ENCODE measurements at regions not wholly inside any gene's neighbourhood (a gene's known extent, or its start where the extent isn't known, plus 50 kb on each side); places are given as distances from the start of the nearest gene placed in this dataset.

DNA sequence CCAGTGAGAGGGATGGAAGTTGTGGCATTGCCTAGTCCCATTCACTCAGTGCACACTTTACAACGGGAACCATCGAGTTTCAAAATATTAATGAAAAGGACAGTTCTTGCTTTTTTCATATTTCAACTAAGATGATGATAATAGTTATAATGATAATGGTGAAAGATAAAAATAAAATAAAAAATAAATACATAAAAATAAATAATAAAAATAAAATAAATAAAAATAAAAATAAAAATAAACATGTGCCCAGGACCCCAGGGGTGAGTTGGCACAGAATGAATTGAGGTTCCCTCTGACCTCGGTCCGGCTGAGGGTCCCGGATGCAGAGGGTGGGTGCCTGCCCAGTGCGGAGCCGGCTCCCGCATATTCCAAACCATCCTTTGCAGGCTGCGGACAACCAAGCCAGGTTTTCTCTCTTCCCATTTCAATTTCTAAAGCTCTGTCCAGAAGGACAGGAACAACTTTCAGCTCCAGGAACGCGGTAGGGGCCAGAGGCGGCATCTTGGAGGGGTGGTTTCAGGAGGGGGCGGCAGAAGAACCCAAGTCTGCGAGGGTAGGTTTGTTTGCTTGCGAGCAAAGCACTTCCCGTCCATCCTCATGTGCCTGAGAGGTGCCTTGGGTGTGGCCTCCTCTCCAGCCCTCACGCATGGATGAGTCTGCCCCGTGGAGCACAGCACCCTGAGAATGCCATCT is 236.8 kb downstream of the DLL1 start:
- intact Hi-C loops (cut with DNase I): no loop called here
- 91% methylated on average over 18 of the region's 18 CpGs for WGBS
- Histone ChIP-seq H3K9me3 (ENCODE audit: control insufficient read depth, low read length) (no peaks in the 10 kb centered on the region), H3K27ac (ENCODE audit: low read length) (no peak overlapping the region), H3K4me1 (ENCODE audit: control insufficient read depth, insufficient read depth, low read length) (no peaks in the 10 kb centered on the region), H3K27me3 (ENCODE audit: control insufficient read depth, insufficient read depth) (no peaks in the 10 kb centered on the region), H3K4me3 (ENCODE audit: low read length) (no peak overlapping the region)
- no peak for DNase-seq
- no peak for ATAC-seq

DNA sequence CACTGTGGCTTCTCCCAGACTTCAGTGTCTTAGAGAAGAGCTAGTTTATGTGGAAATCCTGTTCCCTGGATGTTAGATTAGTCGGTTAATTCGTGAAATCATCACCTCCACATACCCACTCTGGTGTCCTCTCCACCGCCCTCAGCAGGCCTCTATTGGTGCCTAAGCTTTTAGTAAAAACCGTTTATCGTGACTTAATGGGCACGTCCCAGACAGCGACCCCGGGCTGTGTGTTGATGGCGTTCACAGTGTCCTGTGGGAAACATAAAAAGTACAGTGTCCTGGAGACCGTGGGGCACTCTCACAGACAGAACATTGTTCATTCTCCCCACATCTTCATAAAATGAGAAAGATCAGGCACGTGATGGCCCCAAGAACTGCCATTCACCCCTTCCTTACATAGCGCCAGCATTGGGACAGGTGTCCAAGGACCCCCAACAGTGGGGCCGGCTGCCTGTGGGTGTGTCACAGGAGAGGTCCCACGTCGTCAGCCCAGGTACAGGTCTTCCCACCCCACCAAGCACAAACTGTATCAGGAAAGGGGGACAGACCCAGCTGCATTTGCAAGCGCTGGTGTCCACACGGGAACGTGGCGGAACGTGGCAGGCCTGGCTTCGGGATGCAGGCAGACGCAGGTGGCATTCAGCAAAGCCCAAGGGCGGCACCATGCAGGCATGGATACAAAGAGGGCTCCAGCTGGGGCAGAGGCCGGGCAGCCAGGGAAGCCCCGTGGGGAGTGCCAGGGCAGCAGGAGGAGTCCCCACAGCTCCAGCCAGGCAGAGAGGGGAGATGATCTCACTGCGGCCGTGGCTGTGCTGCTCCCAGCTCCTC is 237.7 kb downstream of the DLL1 start:
- H3K9me3 ChIP-seq (ENCODE audit: control insufficient read depth, low read length): no peaks in the 10 kb centered on the region
- intact Hi-C loops (cut with DNase I): no loop called here
- no peaks in the 10 kb centered on the region for H3K27me3 ChIP-seq (ENCODE audit: control insufficient read depth, insufficient read depth)
- H3K4me1 ChIP-seq (ENCODE audit: control insufficient read depth, insufficient read depth, low read length): no peaks in the 10 kb centered on the region
- no peak overlapping the region for H3K27ac ChIP-seq (ENCODE audit: low read length)
- ATAC-seq (no peak), DNase-seq (no peak)
- 88% methylated on average over 27 of the region's 27 CpGs for WGBS
- no peak overlapping the region for H3K4me3 ChIP-seq (ENCODE audit: low read length)

DNA sequence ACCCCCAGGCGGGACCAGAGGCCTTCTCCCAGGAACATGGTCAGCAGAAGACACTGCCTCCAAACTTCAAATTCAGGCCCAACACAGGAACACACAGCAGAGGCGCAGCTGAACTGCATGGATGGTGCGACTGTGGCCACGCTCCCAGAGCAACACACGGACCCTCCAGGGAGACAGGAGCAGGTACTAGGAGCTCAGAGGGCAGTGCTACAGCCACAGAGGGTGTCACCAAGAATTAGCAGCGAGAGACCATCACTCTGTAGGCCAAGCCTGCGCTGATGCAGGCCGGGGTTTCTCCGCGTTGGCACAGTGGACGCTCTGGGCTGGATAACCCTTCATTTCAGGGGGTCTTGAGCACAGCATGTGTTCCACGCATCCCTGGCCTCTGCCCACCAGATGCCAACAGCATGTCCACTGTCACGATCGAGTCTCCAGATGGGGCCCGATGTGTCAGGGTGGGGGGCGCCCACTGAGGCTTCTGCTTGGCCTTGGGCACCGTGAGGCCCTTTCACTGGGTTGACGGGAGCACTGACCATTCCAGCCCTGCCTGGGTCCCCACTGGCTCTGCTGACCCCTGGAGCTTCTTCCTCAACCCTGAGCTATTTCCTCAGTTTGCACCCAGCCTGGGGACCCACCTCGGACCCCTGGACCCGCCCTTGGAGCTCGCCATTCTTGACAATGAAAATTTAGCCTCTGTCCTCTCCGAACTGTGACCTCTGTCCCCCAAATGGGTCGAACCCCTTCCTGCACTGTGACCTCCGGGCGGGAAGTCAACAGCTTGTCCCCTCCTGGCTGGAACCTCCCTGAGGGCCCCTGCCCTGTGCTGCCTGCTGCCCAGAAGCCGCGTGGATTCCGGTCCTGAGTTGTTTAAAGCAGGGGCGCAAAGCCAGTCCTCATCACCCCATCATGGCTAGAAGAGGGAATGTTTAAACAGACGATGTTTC is 239.4 kb downstream of the DLL1 start:
- Histone ChIP-seq H3K4me3 (ENCODE audit: low read length) (no peak overlapping the region), H3K4me1 (ENCODE audit: control insufficient read depth, insufficient read depth, low read length) (peaks cover 2% of the 10 kb centered on the region), H3K9me3 (ENCODE audit: control insufficient read depth, low read length) (no peaks in the 10 kb centered on the region), H3K27me3 (ENCODE audit: control insufficient read depth, insufficient read depth) (no peaks in the 10 kb centered on the region), H3K27ac (ENCODE audit: low read length) (no peak overlapping the region)
- WGBS: 90% methylated on average over 30 of the region's 30 CpGs
- intact Hi-C loops (cut with DNase I): no loop called here
- ATAC-seq (no peak), DNase-seq (no peak)

DNA sequence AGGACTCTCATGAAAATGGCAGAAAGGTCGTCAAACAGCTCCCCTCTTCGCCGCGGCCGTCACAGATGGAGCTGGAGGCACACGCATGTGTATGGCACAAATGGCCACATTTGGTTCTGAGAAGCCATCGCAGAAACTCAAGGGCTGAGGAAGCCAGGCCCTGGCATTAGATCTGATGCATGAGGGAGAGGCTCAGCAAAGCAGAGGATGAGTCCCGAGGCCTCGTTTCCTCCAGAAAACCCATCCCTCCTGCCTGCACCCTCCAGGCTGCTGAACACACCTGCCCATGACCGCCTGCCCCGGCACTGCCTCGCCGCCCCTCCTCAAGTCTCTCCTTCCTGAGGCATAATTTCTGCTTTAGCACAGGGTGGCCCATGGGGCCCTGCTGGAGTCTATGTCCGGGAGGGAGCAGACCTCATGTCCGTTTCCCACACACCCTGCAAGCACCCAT is 240.3 kb downstream of the DLL1 start:
- 88% methylated on average over 15 of the region's 15 CpGs for WGBS
- Histone ChIP-seq H3K9me3 (ENCODE audit: control insufficient read depth, low read length) (no peaks in the 10 kb centered on the region), H3K27me3 (ENCODE audit: control insufficient read depth, insufficient read depth) (no peaks in the 10 kb centered on the region), H3K4me3 (ENCODE audit: low read length) (no peak overlapping the region), H3K4me1 (ENCODE audit: control insufficient read depth, insufficient read depth, low read length) (peaks cover 4% of the 10 kb centered on the region), H3K27ac (ENCODE audit: low read length) (no peak overlapping the region)
- ATAC-seq (no peak), DNase-seq (no peak)
- intact Hi-C loops (cut with DNase I): no loop called here

DNA sequence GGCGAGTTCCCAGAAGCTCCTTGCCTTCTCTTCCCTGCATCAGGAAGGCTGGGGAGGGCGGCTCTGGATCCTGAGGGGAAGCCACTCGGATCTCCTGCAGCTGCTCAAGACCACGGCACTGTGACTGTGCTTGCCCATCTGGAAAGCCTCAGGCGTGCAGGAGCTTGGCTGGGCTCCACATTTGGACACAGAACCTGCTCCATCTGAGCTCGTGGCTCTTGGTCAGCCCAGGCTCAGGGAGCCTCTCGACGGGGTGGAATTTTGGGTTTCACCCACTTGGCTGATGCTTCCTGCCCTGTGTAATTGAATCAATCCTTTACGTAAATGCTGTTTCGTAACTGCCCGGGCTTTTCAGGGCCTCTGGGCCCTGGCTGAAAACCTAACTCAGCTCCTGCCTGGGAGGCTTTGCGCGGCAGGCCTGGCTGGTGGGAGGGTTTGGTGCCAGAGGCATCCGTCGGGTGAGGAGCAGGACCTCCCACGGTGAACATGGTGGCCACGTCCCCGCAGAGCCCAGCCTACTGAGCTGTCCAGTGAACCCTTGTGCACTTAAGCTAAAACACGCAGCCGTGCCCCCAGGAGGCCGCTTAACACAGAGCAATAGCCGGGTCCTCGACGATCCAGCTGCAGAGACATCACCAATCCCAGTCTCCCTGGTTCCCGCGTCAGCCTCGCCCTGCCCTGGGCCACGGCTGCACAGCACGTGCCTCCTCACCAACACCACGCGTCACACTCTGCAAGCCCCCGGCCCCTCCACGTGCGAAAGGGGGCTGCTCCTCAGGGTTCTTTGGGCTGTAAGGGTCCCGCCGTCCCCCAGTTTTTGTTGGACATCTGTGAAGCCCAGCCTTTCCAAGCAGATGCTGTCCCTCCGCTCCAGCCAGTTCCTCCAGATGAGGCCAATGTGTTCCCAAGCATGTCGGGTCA is 241.0 kb downstream of the DLL1 start:
- Histone ChIP-seq H3K27me3 (ENCODE audit: control insufficient read depth, insufficient read depth) (no peaks in the 10 kb centered on the region), H3K4me1 (ENCODE audit: control insufficient read depth, insufficient read depth, low read length) (peaks cover 6% of the 10 kb centered on the region), H3K9me3 (ENCODE audit: control insufficient read depth, low read length) (no peaks in the 10 kb centered on the region), H3K4me3 (ENCODE audit: low read length) (no peak overlapping the region), H3K27ac (ENCODE audit: low read length) (no peak overlapping the region)
- intact Hi-C loops (cut with DNase I): loop anchor here in 2 of 4 donors (10.0 kb wide), 1 partner anchor 235 kb away; no protein-coding TSS in a partner anchor
- DNase-seq (peak; percentile 87 to 91 (median 89)), ATAC-seq (peak; percentile 81 to 86)
- WGBS: 64% methylated on average over 38 of the region's 38 CpGs

DNA sequence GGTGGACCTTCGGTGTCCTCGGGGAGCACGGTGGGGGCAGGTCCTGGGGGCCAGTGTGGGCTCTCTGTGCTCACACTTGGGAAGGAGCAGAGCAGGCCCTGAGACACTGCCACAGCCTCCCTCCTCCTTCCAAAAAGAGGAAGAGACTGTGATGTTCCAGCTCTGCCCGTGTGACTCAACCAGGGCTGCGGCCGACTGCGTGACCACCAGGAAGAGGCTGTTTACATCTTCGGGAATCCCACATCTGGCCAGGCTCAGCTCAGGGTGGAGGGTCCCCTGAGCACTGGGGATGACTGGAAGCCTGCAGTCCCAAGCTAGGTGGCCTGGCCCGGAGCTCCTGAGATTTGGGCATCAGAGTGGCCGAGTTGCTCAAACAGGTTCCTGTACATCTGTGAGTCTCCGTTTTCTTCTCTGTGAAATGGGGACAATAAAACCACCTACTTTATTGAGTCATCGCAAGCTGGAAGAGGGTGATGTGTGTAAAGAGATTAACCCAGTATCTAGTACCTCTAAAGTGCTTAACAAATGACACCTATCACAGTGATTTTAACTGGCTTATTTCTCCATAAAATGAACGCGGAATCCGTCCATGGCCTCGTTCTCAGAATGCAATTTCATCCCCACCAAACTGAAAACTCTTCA is 242.1 kb downstream of the DLL1 start:
- Histone ChIP-seq H3K4me1 (ENCODE audit: control insufficient read depth, insufficient read depth, low read length) (peaks cover 6% of the 10 kb centered on the region), H3K27ac (ENCODE audit: low read length) (no peak overlapping the region), H3K9me3 (ENCODE audit: control insufficient read depth, low read length) (no peaks in the 10 kb centered on the region), H3K27me3 (ENCODE audit: control insufficient read depth, insufficient read depth) (no peaks in the 10 kb centered on the region), H3K4me3 (ENCODE audit: low read length) (no peak overlapping the region)
- 78% methylated on average over 16 of the region's 16 CpGs for WGBS
- DNase-seq: peak; percentile 50 to 78 (median 74)
- no peak for ATAC-seq
- intact Hi-C loops (cut with DNase I): loop anchor here in 2 of 4 donors (10.0 kb wide), 1 partner anchor 236 kb away; no protein-coding TSS in a partner anchor

DNA sequence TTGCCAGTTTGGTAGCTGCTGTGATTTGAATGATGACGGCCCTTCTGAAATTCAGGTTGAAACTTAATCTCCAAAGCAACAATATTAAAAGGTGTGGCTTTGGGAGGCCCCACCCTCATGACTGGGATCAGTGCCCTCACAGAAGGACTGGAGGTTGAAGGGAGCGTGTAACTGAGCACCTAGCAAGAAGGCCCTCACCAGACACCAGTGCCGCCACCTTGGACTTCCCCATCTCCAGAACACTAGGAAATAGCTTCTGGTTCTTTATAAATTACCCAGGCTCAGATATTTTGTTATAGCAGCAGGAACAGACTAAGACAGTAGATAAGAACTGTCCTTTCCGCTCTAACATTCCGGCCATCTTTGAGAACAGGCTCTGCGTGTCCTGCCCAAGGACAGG is 243.1 kb downstream of the DLL1 start:
- Histone ChIP-seq H3K9me3 (ENCODE audit: control insufficient read depth, low read length) (no peaks in the 10 kb centered on the region), H3K4me1 (ENCODE audit: control insufficient read depth, insufficient read depth, low read length) (peaks cover 6% of the 10 kb centered on the region), H3K27ac (ENCODE audit: low read length) (no peak overlapping the region), H3K27me3 (ENCODE audit: control insufficient read depth, insufficient read depth) (no peaks in the 10 kb centered on the region), H3K4me3 (ENCODE audit: low read length) (no peak overlapping the region)
- ATAC-seq (no peak), DNase-seq (no peak)
- 97% methylated on average over 6 of the region's 6 CpGs for WGBS
- intact Hi-C loops (cut with DNase I): loop anchor here in 2 of 4 donors (10.0 kb wide), 1 partner anchor 237 kb away; no protein-coding TSS in a partner anchor

DNA sequence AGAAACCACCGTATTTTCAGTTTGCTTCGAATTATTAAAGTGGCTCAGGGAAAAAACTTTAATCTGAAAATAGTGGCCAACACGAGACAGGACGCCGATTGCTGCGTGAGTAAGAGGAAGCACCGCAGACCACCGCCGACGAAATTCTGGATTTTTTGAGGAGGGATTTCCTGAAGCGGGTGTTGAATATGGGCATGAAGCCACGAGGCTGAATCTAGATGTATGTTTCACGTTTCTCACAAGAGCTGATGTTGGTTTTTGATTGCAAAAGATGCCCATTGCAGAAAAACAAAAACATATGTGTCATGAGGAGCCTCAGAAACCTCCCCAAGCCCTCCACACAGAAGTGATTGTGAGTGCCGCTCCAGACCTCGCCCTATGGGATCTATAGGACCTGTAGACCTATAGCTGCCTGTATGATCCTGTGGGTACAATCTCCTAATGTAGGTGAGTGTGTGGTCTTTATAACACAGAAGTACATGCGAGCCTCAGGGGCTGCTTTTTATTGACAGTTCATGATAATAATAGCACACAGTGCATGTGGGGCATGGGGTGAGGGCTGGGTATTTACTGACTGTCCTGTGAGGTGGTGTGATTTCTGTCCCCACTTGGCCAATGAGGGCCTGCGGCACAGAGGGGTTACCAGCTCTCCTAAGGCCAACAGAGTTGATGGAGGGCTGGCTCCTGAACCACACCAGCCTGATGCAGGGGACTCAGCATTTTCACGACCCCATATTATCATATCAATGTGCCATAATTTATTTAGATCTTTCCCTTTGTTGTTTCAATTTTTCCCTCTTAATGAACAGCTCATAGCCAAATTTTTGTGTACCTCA is 243.9 kb downstream of the DLL1 start:
- intact Hi-C loops (cut with DNase I): loop anchor here in 2 of 4 donors (10.0 kb wide), 1 partner anchor 238 kb away; no protein-coding TSS in a partner anchor
- no peak for ATAC-seq
- Histone ChIP-seq H3K27ac (ENCODE audit: low read length) (no peak overlapping the region), H3K27me3 (ENCODE audit: control insufficient read depth, insufficient read depth) (no peaks in the 10 kb centered on the region), H3K9me3 (ENCODE audit: control insufficient read depth, low read length) (no peaks in the 10 kb centered on the region), H3K4me3 (ENCODE audit: low read length) (no peak overlapping the region), H3K4me1 (ENCODE audit: control insufficient read depth, insufficient read depth, low read length) (peaks cover 6% of the 10 kb centered on the region)
- no peak for DNase-seq
- 61% methylated on average over 18 of the region's 18 CpGs for WGBS

Data from right cardiac atrium (tissue), 5 donors.